Keratinocyte (primary cell): ENCODE measurements at regions not wholly inside any gene's neighbourhood (a gene's known extent, or its start where the extent isn't known, plus 50 kb on each side); places are given as distances from the start of the nearest gene placed in this dataset.

ENCODE experiments used
- DNase-seq: peaks from one replicate; pipeline ENCODE4 v3.0.0-alpha.2; 2011; ENCODE audit warnings: low read depth, missing footprints, low spot score
- FAIRE-seq: peaks from 2 replicates; lab custom pipeline; 2011; peaks lifted over from hg19 to GRCh38; lab: Jason Lieb, UNC
- H2AFZ ChIP-seq: 2 replicates; pipeline ENCODE4 v1.6.0; 2012; ENCODE audit warnings: low read length, control low read depth, inconsistent platforms; ENCODE audit not compliant: control insufficient read depth
- H3K27ac ChIP-seq: 2 replicates; pipeline ENCODE4 v1.5.1; 2011; ENCODE audit warnings: low read length; ENCODE audit not compliant: control insufficient read depth, insufficient read depth
- H3K27me3 ChIP-seq: 3 replicates; pipeline ENCODE4 v1.6.0; 2011; ENCODE audit warnings: low read length; ENCODE audit not compliant: control insufficient read depth, insufficient read depth; ENCODE audit errors: extremely low read depth
- H3K36me3 ChIP-seq, 2 experiments: 2 replicates in 1 of 2; 3 replicates in 1 of 2; pipeline ENCODE4 v1.5.1; 2011; ENCODE audit warnings: low read length in 2 of 2, mild to moderate bottlenecking in 1 of 2; ENCODE audit not compliant: control insufficient read depth in 2 of 2, insufficient read depth in 2 of 2; ENCODE audit errors: extremely low read depth in 1 of 2
- H3K4me1 ChIP-seq: 3 replicates; pipeline ENCODE4 v1.5.1; 2011; ENCODE audit warnings: low read length; ENCODE audit not compliant: control insufficient read depth, insufficient read depth; ENCODE audit errors: extremely low read depth
- H3K4me2 ChIP-seq: 3 replicates; pipeline ENCODE4 v1.6.0; 2011; ENCODE audit warnings: low read depth, low read length; ENCODE audit not compliant: control insufficient read depth, insufficient read depth; ENCODE audit errors: extremely low read depth
- H3K4me3 ChIP-seq, 3 experiments: fragments of 200-600 bp in 1 of 3; sonication (generic) in 1 of 3; 2 replicates in 2 of 3; 3 replicates in 1 of 3; pipeline ENCODE4 v1.5.1; 2011 to 2016; ENCODE audit warnings: low read length in 3 of 3, mild to moderate bottlenecking in 3 of 3, control low read depth in 2 of 3, inconsistent platforms in 1 of 3, low read depth in 1 of 3, mixed read lengths in 1 of 3, mixed run types in 1 of 3, moderate library complexity in 1 of 3; ENCODE audit not compliant: control insufficient read depth in 2 of 3, insufficient read depth in 2 of 3; ENCODE audit errors: extremely low read depth in 1 of 3
- H3K79me2 ChIP-seq: 2 replicates; pipeline ENCODE4 v1.6.0; 2012; ENCODE audit warnings: low read length; ENCODE audit not compliant: control insufficient read depth, insufficient read depth
- H3K9ac ChIP-seq: 3 replicates; pipeline ENCODE4 v1.6.0; 2011; ENCODE audit warnings: low read length; ENCODE audit not compliant: control insufficient read depth, insufficient read depth; ENCODE audit errors: extremely low read depth
- H3K9me1 ChIP-seq: 3 replicates; pipeline ENCODE4 v1.6.0; 2011; ENCODE audit warnings: low read length; ENCODE audit not compliant: control insufficient read depth, insufficient read depth; ENCODE audit errors: extremely low read depth
- H3K9me3 ChIP-seq: 2 replicates; pipeline ENCODE4 v1.5.1; 2012; ENCODE audit warnings: low read depth, low read length; ENCODE audit not compliant: control insufficient read depth
- H4K20me1 ChIP-seq: 3 replicates; pipeline ENCODE4 v1.6.0; 2011; ENCODE audit warnings: low read length; ENCODE audit not compliant: control insufficient read depth, insufficient read depth; ENCODE audit errors: extremely low read depth
- EZH2 ChIP-seq: IDR thresholded peaks from one replicate; pipeline ENCODE4 v1.6.1; 2012; ENCODE audit warnings: inconsistent platforms, mild to moderate bottlenecking, low read length, moderate library complexity
- dilution Hi-C: fragments of 300-500 bp; cut with MboI; formaldehyde crosslinking; loops from one replicate; pipeline ENCODE4 v1.7.0; 2020; ENCODE audit warnings: low sequenced_read_pairs; ENCODE audit not compliant: extremely low pct_ligation_motif_present
- TF ChIP-seq, protein P1 (sequence below), 3 experiments: IDR thresholded peaks in 1 of 3; conservative IDR thresholded peaks in 1 of 3; optimal IDR thresholded peaks in 1 of 3; 2 replicates in 2 of 3; 3 replicates in 1 of 3; pipeline versions ENCODE3 to v1.5.1; 2011; ENCODE audit warnings: low read length in 3 of 3, mild to moderate bottlenecking in 3 of 3, moderate library complexity in 2 of 3, control low read depth in 1 of 3, inconsistent platforms in 1 of 3; ENCODE audit not compliant: insufficient read depth in 2 of 3; ENCODE audit errors: extremely low read depth in 1 of 3

DNA sequence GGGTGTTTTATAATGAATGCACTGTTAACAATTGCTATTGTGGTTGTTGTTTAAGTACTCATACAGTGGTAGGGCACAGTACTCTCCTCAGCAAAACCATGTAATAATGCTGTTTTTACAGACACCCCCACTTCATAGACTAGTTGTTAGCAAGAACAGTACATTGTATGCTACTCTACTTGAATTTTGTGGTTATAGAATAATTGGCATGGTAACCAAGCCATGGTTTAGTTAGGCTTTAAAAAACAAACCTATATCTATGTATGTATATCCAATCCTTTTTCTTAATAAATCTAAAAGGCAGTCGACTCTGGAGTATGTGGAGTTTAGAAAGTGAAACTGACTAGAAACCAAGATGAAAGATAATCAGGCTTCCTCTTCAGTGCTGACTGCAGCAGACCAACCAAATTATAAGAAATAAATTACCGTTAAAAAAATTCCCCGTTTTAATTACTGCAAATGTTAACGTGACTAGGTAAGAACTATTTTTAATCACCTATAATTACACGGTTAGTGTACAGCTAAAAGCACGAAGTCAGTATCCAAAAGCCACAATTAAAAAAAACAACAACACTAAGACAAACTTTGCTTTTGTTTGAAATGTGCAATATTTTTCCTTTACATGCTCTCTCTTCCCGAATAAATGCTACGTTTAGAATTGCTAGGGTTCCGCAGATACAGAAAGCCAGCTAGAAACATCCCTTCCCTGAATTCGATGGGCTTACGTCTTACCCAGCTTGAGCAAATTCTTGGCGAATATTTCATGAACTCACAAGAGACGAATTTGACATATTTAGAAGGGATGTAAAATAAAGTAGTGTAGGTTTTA is 113.3 kb upstream of the SERTAD2 start:
- peak overlapping the region; percentile 60 for H2AFZ ChIP-seq
- H4K20me1 ChIP-seq = no peaks in the 10 kb centered on the region
- H3K36me3 ChIP-seq = no peaks in the 10 kb centered on the region
- peak overlapping the region; percentile 72 for H3K4me2 ChIP-seq
- TF ChIP-seq, protein P1, sequence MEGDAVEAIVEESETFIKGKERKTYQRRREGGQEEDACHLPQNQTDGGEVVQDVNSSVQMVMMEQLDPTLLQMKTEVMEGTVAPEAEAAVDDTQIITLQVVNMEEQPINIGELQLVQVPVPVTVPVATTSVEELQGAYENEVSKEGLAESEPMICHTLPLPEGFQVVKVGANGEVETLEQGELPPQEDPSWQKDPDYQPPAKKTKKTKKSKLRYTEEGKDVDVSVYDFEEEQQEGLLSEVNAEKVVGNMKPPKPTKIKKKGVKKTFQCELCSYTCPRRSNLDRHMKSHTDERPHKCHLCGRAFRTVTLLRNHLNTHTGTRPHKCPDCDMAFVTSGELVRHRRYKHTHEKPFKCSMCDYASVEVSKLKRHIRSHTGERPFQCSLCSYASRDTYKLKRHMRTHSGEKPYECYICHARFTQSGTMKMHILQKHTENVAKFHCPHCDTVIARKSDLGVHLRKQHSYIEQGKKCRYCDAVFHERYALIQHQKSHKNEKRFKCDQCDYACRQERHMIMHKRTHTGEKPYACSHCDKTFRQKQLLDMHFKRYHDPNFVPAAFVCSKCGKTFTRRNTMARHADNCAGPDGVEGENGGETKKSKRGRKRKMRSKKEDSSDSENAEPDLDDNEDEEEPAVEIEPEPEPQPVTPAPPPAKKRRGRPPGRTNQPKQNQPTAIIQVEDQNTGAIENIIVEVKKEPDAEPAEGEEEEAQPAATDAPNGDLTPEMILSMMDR (optimal IDR thresholded peaks at IDR 0.05 in 1 of 3, IDR thresholded peaks at IDR 0.05 in 1 of 3, conservative IDR thresholded peaks at IDR 0.05 in 1 of 3; ENCODE audit: extremely low read depth in 1 of 3, insufficient read depth in 2 of 3, low read length in 3 of 3) = no peak
- no peak for TF ChIP-seq EZH2
- H3K9ac ChIP-seq = peak overlapping the region; percentile 83
- H3K27me3 ChIP-seq = no peaks in the 10 kb centered on the region
- peak overlapping the region; percentile 48 to 64 (median 57) for H3K4me3 ChIP-seq
- H3K79me2 ChIP-seq = no peaks in the 10 kb centered on the region
- peak overlapping the region; percentile 76 for H3K27ac ChIP-seq
- H3K4me1 ChIP-seq = peaks cover 34% of the 10 kb centered on the region
- FAIRE-seq = peak; percentile 71
- H3K9me3 ChIP-seq = no peaks in the 10 kb centered on the region
- DNase-seq = no peak
- dilution Hi-C loops = no loop called here
- no peaks in the 10 kb centered on the region for H3K9me1 ChIP-seq

DNA sequence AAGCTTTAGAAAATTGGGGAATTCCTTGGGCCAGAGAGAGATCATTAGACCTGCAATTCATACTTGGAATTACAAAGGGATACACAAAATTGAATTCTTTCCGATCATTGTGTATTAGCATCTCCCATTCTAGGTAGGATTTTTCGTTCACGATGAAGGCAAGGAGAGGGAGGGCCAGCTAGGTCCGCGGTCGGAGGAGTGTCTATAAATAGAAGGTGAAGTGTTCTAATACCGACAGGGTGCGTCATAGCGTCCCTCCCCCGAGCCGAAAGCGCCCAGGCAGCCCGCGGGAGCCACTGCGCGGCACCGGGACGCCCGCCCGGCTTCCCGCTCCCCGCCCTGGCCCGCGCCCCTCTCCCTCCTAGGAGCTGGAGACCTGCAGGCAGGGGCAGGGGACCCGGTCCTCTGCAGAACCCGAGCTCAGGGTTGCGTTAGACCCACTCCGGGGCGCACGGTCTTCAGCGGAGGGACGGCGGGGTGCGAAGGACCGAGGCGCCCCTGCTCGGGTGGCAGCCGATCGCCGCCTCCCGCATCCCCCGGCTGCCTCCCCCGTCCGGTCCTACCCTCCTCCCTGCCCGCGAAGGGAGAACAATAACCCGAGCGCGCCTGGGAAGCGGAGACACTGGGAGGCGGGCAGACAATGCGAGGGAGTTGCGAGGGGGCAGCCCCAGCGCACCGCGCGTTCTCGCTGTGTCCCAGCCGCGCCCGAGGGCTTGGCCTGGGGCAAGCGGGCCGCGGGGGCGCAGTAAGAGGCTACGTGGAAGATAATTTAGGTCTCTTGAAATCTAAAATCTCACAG is 114.2 kb upstream of the SERTAD2 start:
- H3K27me3 ChIP-seq = no peaks in the 10 kb centered on the region
- H3K27ac ChIP-seq = peak overlapping the region; percentile 76
- H3K4me3 ChIP-seq = peak overlapping the region; percentile 48 to 64 (median 57)
- H2AFZ ChIP-seq = peak overlapping the region; percentile 69
- dilution Hi-C loops = no loop called here
- peak overlapping the region; percentile 83 for H3K9ac ChIP-seq
- no peaks in the 10 kb centered on the region for H3K36me3 ChIP-seq
- no peaks in the 10 kb centered on the region for H3K9me1 ChIP-seq
- H3K79me2 ChIP-seq = no peaks in the 10 kb centered on the region
- H3K4me2 ChIP-seq = peak overlapping the region; percentile 72
- H3K9me3 ChIP-seq = no peaks in the 10 kb centered on the region
- H3K4me1 ChIP-seq = peaks cover 34% of the 10 kb centered on the region
- no peaks in the 10 kb centered on the region for H4K20me1 ChIP-seq
- DNase-seq = no peak
- TF ChIP-seq EZH2 = no peak
- TF ChIP-seq, protein P1 (optimal IDR thresholded peaks at IDR 0.05 in 1 of 3, IDR thresholded peaks at IDR 0.05 in 1 of 3, conservative IDR thresholded peaks at IDR 0.05 in 1 of 3; ENCODE audit: extremely low read depth in 1 of 3, insufficient read depth in 2 of 3, low read length in 3 of 3) = peak in 1 of 3 experiments; percentile 35
- FAIRE-seq = peak; percentile 71
